GM23338 (cell line): ENCODE measurements at regions not wholly inside any gene's neighbourhood (a gene's known extent, or its start where the extent isn't known, plus 50 kb on each side); places are given as distances from the start of the nearest gene placed in this dataset.

Experiments
- ATAC-seq: fragments of 200-7000 bp; cut with Tn5 transposase; 3 replicates; pipeline ENCODE4 v1.9.1; 2020
- DNase-seq: peaks from one replicate; pipeline ENCODE4 v3.0.0-alpha.2; 2015; ENCODE audit warnings: low spot score
- H2AFZ ChIP-seq: fragments of 200-600 bp; sonication (generic); 2 replicates; pipeline ENCODE4 v1.8.0; 2016; ENCODE audit warnings: antibody characterized with exemption, mild to moderate bottlenecking, moderate library complexity
- H3F3A ChIP-seq: fragments of 200-600 bp; sonication (generic); replicated peaks from 2 replicates; pipeline ENCODE4 v1.8.0; 2017; ENCODE audit warnings: antibody characterized with exemption, mixed run types, low read depth
- H3K27ac ChIP-seq: fragments of 200-600 bp; sonication (generic); 2 replicates; pipeline ENCODE4 v1.6.1; 2016; ENCODE audit warnings: low read depth
- H3K27me3 ChIP-seq: fragments of 200-600 bp; sonication (generic); 2 replicates; pipeline ENCODE4 v1.8.0; 2016; ENCODE audit warnings: mild to moderate bottlenecking, mixed run types, moderate library complexity; ENCODE audit not compliant: insufficient read depth
- H3K36me3 ChIP-seq: fragments of 200-600 bp; sonication (generic); 2 replicates; pipeline ENCODE4 v1.8.0; 2016; ENCODE audit warnings: mild to moderate bottlenecking; ENCODE audit not compliant: insufficient read depth
- H3K4me1 ChIP-seq: fragments of 200-600 bp; sonication (generic); 2 replicates; pipeline ENCODE4 v1.8.0; 2016; ENCODE audit warnings: mild to moderate bottlenecking, moderate library complexity; ENCODE audit not compliant: insufficient read depth
- H3K4me2 ChIP-seq: fragments of 200-600 bp; sonication (generic); 2 replicates; pipeline ENCODE4 v1.7.1; 2017; ENCODE audit warnings: mixed run types
- H3K4me3 ChIP-seq: fragments of 200-600 bp; sonication (generic); 2 replicates; pipeline ENCODE4 v1.6.1; 2016; ENCODE audit warnings: mixed run types
- H3K79me2 ChIP-seq: fragments of 200-600 bp; sonication (generic); replicated peaks from 2 replicates; pipeline ENCODE4 v1.8.0; 2017; ENCODE audit warnings: mild to moderate bottlenecking; ENCODE audit not compliant: insufficient read depth
- H3K9me2 ChIP-seq: fragments of 200-600 bp; sonication (generic); 2 replicates; pipeline ENCODE4 v1.8.0; 2017; ENCODE audit not compliant: insufficient read depth
- H4K20me1 ChIP-seq: fragments of 200-600 bp; sonication (generic); replicated peaks from 2 replicates; pipeline ENCODE4 v1.8.0; 2017; ENCODE audit warnings: mild to moderate bottlenecking; ENCODE audit not compliant: insufficient read depth
- H3K27ac Mint-ChIP-seq: 2 replicates; pipeline ENCODE4 v1.8.0; 2020; ENCODE audit warnings: inconsistent platforms, mild to moderate bottlenecking, moderate library complexity, mixed read lengths
- H3K27me3 Mint-ChIP-seq: 3 replicates; pipeline ENCODE4 v1.8.0; 2022; ENCODE audit warnings: low read depth, mild to moderate bottlenecking, moderate library complexity, mixed read lengths, inconsistent platforms; ENCODE audit not compliant: insufficient read depth, poor library complexity
- H3K36me3 Mint-ChIP-seq: 3 replicates; pipeline ENCODE4 v1.8.0; 2021; ENCODE audit warnings: low read depth, mild to moderate bottlenecking, inconsistent platforms, moderate library complexity, mixed read lengths
- H3K4me1 Mint-ChIP-seq: 3 replicates; pipeline ENCODE4 v1.8.0; 2020; ENCODE audit warnings: mild to moderate bottlenecking, inconsistent platforms, mixed read lengths
- H3K4me3 Mint-ChIP-seq: 3 replicates; pipeline ENCODE4 v1.8.0; 2021; ENCODE audit warnings: moderate library complexity, mild to moderate bottlenecking, inconsistent platforms, mixed read lengths
- H3K9me3 Mint-ChIP-seq: 3 replicates; pipeline ENCODE4 v1.8.0; 2020; ENCODE audit warnings: moderate library complexity, mild to moderate bottlenecking, inconsistent platforms, mixed read lengths
- CREB1 ChIP-seq: fragments of 250-450 bp; sonication (Bioruptor Pico); IDR thresholded peaks from 2 replicates; pipeline ENCODE4 v1.5.0; 2020; ENCODE audit warnings: low read depth, mild to moderate bottlenecking, moderate library complexity
- EZH2 ChIP-seq: fragments of 200-600 bp; sonication (generic); IDR thresholded peaks from one replicate; pipeline ENCODE4 v1.8.0; 2017; ENCODE audit warnings: antibody characterized with exemption, mild to moderate bottlenecking, low read depth; ENCODE audit not compliant: unreplicated experiment
- EZH2phosphoT487 ChIP-seq: fragments of 200-600 bp; sonication (generic); IDR thresholded peaks from one replicate; pipeline ENCODE4 v1.8.1; 2018; ENCODE audit warnings: antibody characterized with exemption; ENCODE audit not compliant: unreplicated experiment
- NANOG ChIP-seq: IDR thresholded peaks from 2 replicates; pipeline ENCODE4 v1.6.1; 2016; ENCODE audit warnings: antibody characterized with exemption, borderline replicate concordance
- POLR2AphosphoS5 ChIP-seq: IDR thresholded peaks from 2 replicates; pipeline ENCODE4 v1.6.1; 2016; ENCODE audit warnings: antibody characterized with exemption, low read depth
- STAT1 ChIP-seq: IDR thresholded peaks from one replicate; pipeline ENCODE4 v1.6.1; 2016; ENCODE audit warnings: antibody characterized with exemption; ENCODE audit not compliant: unreplicated experiment
- ZNF114 ChIP-seq: fragments of 250-450 bp; sonication (Bioruptor Pico); IDR thresholded peaks from 2 replicates; pipeline ENCODE4 v1.5.0; 2020; ENCODE audit warnings: mild to moderate bottlenecking, moderate library complexity
- ZNF331 ChIP-seq: fragments of 250-450 bp; sonication (Bioruptor Pico); IDR thresholded peaks from 2 replicates; pipeline ENCODE4 v1.5.0; 2020; ENCODE audit warnings: low read depth, mild to moderate bottlenecking, moderate library complexity
- TF ChIP-seq, protein P1 (sequence below), 2 experiments: fragments of 200-600 bp in 1 of 2; sonication (generic) in 1 of 2; conservative IDR thresholded peaks; 2 replicates each; pipeline versions ENCODE4 v1.5.1 to v1.6.1; 2016 to 2017; ENCODE audit warnings: antibody characterized with exemption in 2 of 2, low read depth in 2 of 2, mild to moderate bottlenecking in 2 of 2, moderate library complexity in 1 of 2
- TF ChIP-seq, protein P2 (sequence below): IDR thresholded peaks from 2 replicates; pipeline ENCODE4 v1.6.1; 2016; ENCODE audit warnings: antibody characterized with exemption
- TF ChIP-seq, protein P3 (sequence below): fragments of 250-450 bp; sonication (Bioruptor Pico); IDR thresholded peaks from 2 replicates; pipeline ENCODE4 v1.5.0; 2020; ENCODE audit warnings: mild to moderate bottlenecking, moderate library complexity
- TF ChIP-seq, protein P4 (sequence below): IDR thresholded peaks from one replicate; pipeline ENCODE4 v1.6.1; 2018; ENCODE audit warnings: antibody characterized with exemption; ENCODE audit not compliant: unreplicated experiment

DNA sequence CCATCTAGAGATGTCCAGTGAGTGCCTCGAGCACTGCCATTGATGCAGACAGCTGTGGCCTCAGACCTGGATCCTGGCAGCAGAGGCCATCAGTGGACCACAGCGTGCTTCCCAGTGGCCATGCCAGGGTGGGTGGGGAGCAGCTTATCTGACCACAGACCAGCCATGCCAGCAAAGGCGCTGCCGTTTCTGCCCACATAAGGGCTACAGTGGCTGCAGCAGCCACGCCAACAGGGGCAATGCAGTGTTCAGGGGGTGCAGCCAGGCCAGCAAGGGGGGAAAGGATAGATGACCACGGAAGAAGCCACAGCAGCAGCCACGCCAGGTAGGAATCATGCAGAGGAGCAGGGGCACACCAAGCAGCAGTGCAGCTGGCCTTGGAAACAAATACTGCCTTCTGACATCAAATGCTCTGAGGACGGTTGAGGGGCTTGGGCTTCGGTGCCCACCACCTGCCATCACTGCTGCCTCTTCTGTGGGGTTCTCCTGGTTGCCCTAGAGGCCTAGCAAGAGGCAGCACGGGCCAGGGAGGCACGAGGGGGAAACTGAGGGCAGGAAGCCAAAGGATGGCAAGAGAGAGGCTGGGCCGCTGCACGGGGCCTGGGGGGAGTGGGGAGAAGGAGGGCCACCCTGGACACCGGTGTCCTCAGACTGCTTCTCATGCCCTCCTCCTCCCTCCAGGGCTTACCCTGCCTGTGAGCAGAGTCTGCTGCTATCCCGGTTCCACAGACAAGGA, 94.7 kb upstream of the RUNX3 start (continued):
- no peak for TF ChIP-seq ZNF114 (CRISPR knock-in tag)
- no peak for TF ChIP-seq NANOG

DNA sequence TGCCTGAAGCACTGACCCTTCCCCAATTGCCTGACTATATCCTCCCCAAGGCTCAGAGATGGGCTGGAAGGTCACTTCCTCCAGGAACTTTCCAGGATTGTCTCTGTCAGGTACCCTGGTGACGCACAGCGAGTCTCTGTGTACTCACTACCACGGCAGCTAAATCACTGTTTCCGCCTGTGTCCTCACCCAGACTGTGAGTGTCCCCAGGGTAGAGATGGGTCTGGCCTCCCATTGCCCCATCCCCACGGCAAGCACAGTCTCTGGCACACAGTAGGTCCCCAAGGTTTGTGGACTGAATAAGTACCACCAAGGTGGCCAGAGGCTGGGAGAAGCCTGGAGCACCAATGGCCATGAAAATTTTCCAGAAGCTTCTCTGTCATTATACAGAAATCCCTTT, 93.8 kb upstream of the RUNX3 start:
- peaks cover 10% of the 10 kb centered on the region for H3K4me1 ChIP-seq
- no peak overlapping the region for H3K4me2 ChIP-seq
- no peaks in the 10 kb centered on the region for H3K9me2 ChIP-seq
- H3K36me3 ChIP-seq, result no peaks in the 10 kb centered on the region
- peaks cover 32% of the 10 kb centered on the region for H3K4me1 Mint-ChIP-seq
- H3K27me3 Mint-ChIP-seq, result peaks cover 10% of the 10 kb centered on the region
- H3K4me3 ChIP-seq, result no peak overlapping the region
- ATAC-seq (no peak), DNase-seq (no peak)
- H3K79me2 ChIP-seq, result no peaks in the 10 kb centered on the region
- no peaks in the 10 kb centered on the region; the same call in 2 of the 3 replicates for H3K9me3 Mint-ChIP-seq
- peaks cover 3% of the 10 kb centered on the region; the same call in 2 of the 3 replicates for H3K36me3 Mint-ChIP-seq
- H3F3A ChIP-seq, result no peaks in the 10 kb centered on the region
- H3K27me3 ChIP-seq, result no peaks in the 10 kb centered on the region
- H3K4me3 Mint-ChIP-seq, result no peak overlapping the region
- H4K20me1 ChIP-seq, result no peaks in the 10 kb centered on the region
- H3K27ac Mint-ChIP-seq, result no peak overlapping the region
- no peak overlapping the region for H3K27ac ChIP-seq
- H2AFZ ChIP-seq, result no peak overlapping the region
- no peak for TF ChIP-seq ZNF331 (CRISPR knock-in tag)
- no peak for TF ChIP-seq CREB1 (CRISPR knock-in tag)
- TF ChIP-seq, protein P1, sequence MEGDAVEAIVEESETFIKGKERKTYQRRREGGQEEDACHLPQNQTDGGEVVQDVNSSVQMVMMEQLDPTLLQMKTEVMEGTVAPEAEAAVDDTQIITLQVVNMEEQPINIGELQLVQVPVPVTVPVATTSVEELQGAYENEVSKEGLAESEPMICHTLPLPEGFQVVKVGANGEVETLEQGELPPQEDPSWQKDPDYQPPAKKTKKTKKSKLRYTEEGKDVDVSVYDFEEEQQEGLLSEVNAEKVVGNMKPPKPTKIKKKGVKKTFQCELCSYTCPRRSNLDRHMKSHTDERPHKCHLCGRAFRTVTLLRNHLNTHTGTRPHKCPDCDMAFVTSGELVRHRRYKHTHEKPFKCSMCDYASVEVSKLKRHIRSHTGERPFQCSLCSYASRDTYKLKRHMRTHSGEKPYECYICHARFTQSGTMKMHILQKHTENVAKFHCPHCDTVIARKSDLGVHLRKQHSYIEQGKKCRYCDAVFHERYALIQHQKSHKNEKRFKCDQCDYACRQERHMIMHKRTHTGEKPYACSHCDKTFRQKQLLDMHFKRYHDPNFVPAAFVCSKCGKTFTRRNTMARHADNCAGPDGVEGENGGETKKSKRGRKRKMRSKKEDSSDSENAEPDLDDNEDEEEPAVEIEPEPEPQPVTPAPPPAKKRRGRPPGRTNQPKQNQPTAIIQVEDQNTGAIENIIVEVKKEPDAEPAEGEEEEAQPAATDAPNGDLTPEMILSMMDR (conservative IDR thresholded peaks at IDR 0.05; ENCODE audit: low read depth in 2 of 2), result no peak
- no peak for TF ChIP-seq EZH2
- no peak for TF ChIP-seq ZNF114 (CRISPR knock-in tag)
- TF ChIP-seq EZH2phosphoT487, result no peak
- TF ChIP-seq, protein P2, sequence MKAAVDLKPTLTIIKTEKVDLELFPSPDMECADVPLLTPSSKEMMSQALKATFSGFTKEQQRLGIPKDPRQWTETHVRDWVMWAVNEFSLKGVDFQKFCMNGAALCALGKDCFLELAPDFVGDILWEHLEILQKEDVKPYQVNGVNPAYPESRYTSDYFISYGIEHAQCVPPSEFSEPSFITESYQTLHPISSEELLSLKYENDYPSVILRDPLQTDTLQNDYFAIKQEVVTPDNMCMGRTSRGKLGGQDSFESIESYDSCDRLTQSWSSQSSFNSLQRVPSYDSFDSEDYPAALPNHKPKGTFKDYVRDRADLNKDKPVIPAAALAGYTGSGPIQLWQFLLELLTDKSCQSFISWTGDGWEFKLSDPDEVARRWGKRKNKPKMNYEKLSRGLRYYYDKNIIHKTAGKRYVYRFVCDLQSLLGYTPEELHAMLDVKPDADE, result no peak
- no peak for TF ChIP-seq STAT1
- TF ChIP-seq POLR2AphosphoS5, result no peak
- TF ChIP-seq, protein P3, sequence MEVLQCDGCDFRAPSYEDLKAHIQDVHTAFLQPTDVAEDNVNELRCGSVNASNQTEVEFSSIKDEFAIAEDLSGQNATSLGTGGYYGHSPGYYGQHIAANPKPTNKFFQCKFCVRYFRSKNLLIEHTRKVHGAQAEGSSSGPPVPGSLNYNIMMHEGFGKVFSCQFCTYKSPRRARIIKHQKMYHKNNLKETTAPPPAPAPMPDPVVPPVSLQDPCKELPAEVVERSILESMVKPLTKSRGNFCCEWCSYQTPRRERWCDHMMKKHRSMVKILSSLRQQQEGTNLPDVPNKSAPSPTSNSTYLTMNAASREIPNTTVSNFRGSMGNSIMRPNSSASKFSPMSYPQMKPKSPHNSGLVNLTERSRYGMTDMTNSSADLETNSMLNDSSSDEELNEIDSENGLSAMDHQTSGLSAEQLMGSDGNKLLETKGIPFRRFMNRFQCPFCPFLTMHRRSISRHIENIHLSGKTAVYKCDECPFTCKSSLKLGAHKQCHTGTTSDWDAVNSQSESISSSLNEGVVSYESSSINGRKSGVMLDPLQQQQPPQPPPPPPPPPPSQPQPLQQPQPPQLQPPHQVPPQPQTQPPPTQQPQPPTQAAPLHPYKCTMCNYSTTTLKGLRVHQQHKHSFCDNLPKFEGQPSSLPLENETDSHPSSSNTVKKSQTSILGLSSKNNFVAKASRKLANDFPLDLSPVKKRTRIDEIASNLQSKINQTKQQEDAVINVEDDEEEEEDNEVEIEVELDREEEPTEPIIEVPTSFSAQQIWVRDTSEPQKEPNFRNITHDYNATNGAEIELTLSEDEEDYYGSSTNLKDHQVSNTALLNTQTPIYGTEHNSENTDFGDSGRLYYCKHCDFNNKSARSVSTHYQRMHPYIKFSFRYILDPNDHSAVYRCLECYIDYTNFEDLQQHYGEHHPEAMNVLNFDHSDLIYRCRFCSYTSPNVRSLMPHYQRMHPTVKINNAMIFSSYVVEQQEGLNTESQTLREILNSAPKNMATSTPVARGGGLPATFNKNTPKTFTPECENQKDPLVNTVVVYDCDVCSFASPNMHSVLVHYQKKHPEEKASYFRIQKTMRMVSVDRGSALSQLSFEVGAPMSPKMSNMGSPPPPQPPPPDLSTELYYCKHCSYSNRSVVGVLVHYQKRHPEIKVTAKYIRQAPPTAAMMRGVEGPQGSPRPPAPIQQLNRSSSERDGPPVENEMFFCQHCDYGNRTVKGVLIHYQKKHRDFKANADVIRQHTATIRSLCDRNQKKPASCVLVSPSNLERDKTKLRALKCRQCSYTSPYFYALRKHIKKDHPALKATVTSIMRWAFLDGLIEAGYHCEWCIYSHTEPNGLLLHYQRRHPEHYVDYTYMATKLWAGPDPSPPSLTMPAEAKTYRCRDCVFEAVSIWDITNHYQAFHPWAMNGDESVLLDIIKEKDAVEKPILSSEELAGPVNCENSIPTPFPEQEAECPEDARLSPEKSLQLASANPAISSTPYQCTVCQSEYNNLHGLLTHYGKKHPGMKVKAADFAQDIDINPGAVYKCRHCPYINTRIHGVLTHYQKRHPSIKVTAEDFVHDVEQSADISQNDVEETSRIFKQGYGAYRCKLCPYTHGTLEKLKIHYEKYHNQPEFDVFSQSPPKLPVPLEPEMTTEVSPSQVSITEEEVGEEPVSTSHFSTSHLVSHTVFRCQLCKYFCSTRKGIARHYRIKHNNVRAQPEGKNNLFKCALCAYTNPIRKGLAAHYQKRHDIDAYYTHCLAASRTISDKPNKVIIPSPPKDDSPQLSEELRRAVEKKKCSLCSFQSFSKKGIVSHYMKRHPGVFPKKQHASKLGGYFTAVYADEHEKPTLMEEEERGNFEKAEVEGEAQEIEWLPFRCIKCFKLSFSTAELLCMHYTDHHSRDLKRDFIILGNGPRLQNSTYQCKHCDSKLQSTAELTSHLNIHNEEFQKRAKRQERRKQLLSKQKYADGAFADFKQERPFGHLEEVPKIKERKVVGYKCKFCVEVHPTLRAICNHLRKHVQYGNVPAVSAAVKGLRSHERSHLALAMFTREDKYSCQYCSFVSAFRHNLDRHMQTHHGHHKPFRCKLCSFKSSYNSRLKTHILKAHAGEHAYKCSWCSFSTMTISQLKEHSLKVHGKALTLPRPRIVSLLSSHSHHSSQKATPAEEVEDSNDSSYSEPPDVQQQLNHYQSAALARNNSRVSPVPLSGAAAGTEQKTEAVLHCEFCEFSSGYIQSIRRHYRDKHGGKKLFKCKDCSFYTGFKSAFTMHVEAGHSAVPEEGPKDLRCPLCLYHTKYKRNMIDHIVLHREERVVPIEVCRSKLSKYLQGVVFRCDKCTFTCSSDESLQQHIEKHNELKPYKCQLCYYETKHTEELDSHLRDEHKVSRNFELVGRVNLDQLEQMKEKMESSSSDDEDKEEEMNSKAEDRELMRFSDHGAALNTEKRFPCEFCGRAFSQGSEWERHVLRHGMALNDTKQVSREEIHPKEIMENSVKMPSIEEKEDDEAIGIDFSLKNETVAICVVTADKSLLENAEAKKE, result no peak
- TF ChIP-seq NANOG, result no peak
- TF ChIP-seq, protein P4, sequence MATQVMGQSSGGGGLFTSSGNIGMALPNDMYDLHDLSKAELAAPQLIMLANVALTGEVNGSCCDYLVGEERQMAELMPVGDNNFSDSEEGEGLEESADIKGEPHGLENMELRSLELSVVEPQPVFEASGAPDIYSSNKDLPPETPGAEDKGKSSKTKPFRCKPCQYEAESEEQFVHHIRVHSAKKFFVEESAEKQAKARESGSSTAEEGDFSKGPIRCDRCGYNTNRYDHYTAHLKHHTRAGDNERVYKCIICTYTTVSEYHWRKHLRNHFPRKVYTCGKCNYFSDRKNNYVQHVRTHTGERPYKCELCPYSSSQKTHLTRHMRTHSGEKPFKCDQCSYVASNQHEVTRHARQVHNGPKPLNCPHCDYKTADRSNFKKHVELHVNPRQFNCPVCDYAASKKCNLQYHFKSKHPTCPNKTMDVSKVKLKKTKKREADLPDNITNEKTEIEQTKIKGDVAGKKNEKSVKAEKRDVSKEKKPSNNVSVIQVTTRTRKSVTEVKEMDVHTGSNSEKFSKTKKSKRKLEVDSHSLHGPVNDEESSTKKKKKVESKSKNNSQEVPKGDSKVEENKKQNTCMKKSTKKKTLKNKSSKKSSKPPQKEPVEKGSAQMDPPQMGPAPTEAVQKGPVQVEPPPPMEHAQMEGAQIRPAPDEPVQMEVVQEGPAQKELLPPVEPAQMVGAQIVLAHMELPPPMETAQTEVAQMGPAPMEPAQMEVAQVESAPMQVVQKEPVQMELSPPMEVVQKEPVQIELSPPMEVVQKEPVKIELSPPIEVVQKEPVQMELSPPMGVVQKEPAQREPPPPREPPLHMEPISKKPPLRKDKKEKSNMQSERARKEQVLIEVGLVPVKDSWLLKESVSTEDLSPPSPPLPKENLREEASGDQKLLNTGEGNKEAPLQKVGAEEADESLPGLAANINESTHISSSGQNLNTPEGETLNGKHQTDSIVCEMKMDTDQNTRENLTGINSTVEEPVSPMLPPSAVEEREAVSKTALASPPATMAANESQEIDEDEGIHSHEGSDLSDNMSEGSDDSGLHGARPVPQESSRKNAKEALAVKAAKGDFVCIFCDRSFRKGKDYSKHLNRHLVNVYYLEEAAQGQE, result no peak
